ENCODE measurements at regions not wholly inside any gene's neighbourhood (a gene's known extent, or its start where the extent isn't known, plus 50 kb on each side); places are given as distances from the start of the nearest gene placed in this dataset.

GRCh38 chr1:232486006-232486405, 143.9 kb downstream of the SIPA1L2 start:
- no peak for TF ChIP-seq CTCF (conservative IDR thresholded peaks at IDR 0.05; ENCODE audit: low read depth, low read length)
- TF ChIP-seq EZH2 (IDR thresholded peaks at IDR 0.05; ENCODE audit: borderline replicate concordance, low read depth, low read length, poor library complexity, severe bottlenecking) = no peak
